ENCODE measurements at regions not wholly inside any gene's neighbourhood (a gene's known extent, or its start where the extent isn't known, plus 50 kb on each side); places are given as distances from the start of the nearest gene placed in this dataset.
"Not testable (repeated sequence)": the region's sequence is repeated elsewhere in the genome, so short reads cannot be mapped to it uniquely, and the experiment has no call there.

GRCh38 chr15:92705764-92706163 lies 50.2 kb upstream of the FAM174B start:
- no peak for DNase-seq

- DNase-seq = no peak
Measured at GRCh38 chr15:92706201-92706600, 50.6 kb upstream of the FAM174B start.

GRCh38 chr15:92707880-92708551 lies 52.4 kb upstream of the FAM174B start:
- no peak for DNase-seq

- no peak for DNase-seq
Measured at GRCh38 chr15:92708635-92709034, 53.1 kb upstream of the FAM174B start.

GRCh38 chr15:92709110-92709790 lies 53.7 kb upstream of the FAM174B start:
- no peak for DNase-seq

GRCh38 chr15:92711457-92711831 lies 55.9 kb upstream of the FAM174B start:
- DNase-seq = no peak

- DNase-seq = peak; percentile 76
Measured at GRCh38 chr15:92714077-92714476, 58.5 kb upstream of the FAM174B start.

GRCh38 chr15:92714477-92715401 lies 59.2 kb upstream of the FAM174B start:
- peak; percentile 91 for DNase-seq

- DNase-seq = peak; percentile 55
Measured at GRCh38 chr15:92715758-92716157, 60.2 kb upstream of the FAM174B start.

- DNase-seq = no peak
Measured at GRCh38 chr15:92719021-92719420, 63.4 kb upstream of the FAM174B start.

- no peak for DNase-seq
Measured at GRCh38 chr15:92724144-92724543, 68.6 kb upstream of the FAM174B start.

- no peak for DNase-seq
Measured at GRCh38 chr15:92725171-92725570, 69.6 kb upstream of the FAM174B start.

GRCh38 chr15:92728266-92728665 lies 72.7 kb upstream of the FAM174B start:
- DNase-seq = no peak

- no peak for DNase-seq
Measured at GRCh38 chr15:92733090-92733933, 77.7 kb upstream of the FAM174B start.

- DNase-seq = peak; percentile 81
Measured at GRCh38 chr15:92733934-92734521, 78.5 kb upstream of the FAM174B start.

GRCh38 chr15:92739246-92739645 lies 83.7 kb upstream of the FAM174B start:
- not testable (repeated sequence) for DNase-seq

- DNase-seq = no peak
Measured at GRCh38 chr15:92745845-92746271, 90.3 kb upstream of the FAM174B start.

GRCh38 chr15:92747047-92747446 lies 91.5 kb upstream of the FAM174B start:
- no peak for DNase-seq

- DNase-seq = no peak
Measured at GRCh38 chr15:92749216-92749615, 93.6 kb upstream of the FAM174B start.

GRCh38 chr15:92749946-92750345 lies 94.4 kb upstream of the FAM174B start:
- no peak for DNase-seq

- DNase-seq = no peak
Measured at GRCh38 chr15:92751528-92751927, 96.0 kb upstream of the FAM174B start.

- DNase-seq = no peak
Measured at GRCh38 chr15:92753591-92753990, 98.0 kb upstream of the FAM174B start.
